ENCODE measurements at regions not wholly inside any gene's neighbourhood (a gene's known extent, or its start where the extent isn't known, plus 50 kb on each side); places are given as distances from the start of the nearest gene placed in this dataset.
"Not testable (repeated sequence)": the region's sequence is repeated elsewhere in the genome, so short reads cannot be mapped to it uniquely, and the experiment has no call there.

- DNase-seq (ENCODE audit: low spot score) = no peak
Observed at GRCh38 chr22:23500508-23501260, 79.4 kb downstream of the IGLL1 start.

- DNase-seq (ENCODE audit: low spot score) = no peak
Observed at GRCh38 chr22:23499845-23500500, 80.1 kb downstream of the IGLL1 start.

GRCh38 chr22:23498811-23499798, 81.0 kb downstream of the IGLL1 start:
- no peak for DNase-seq (ENCODE audit: low spot score)

- DNase-seq (ENCODE audit: low spot score) = not testable (repeated sequence)
Observed at GRCh38 chr22:23497889-23498288, 82.2 kb downstream of the IGLL1 start.

GRCh38 chr22:23497016-23497885, 82.8 kb downstream of the IGLL1 start:
- DNase-seq (ENCODE audit: low spot score) = no peak

- no peak for DNase-seq (ENCODE audit: low spot score)
Observed at GRCh38 chr22:23496445-23496833, 83.7 kb downstream of the IGLL1 start.

- no peak for DNase-seq (ENCODE audit: low spot score)
Observed at GRCh38 chr22:23495614-23496444, 84.3 kb downstream of the IGLL1 start.

GRCh38 chr22:23494930-23495266, 85.2 kb downstream of the IGLL1 start:
- no peak for DNase-seq (ENCODE audit: low spot score)

- no peak for DNase-seq (ENCODE audit: low spot score)
Observed at GRCh38 chr22:23485490-23485889, 94.6 kb downstream of the IGLL1 start.

- DNase-seq (ENCODE audit: low spot score) = no peak
Observed at GRCh38 chr22:23484651-23485050, 95.4 kb downstream of the IGLL1 start.

GRCh38 chr22:23481369-23481768, 98.7 kb downstream of the IGLL1 start:
- no peak for DNase-seq (ENCODE audit: low spot score)

- DNase-seq (ENCODE audit: low spot score) = no peak
Observed at GRCh38 chr22:23478175-23478574, 101.9 kb downstream of the IGLL1 start.

- not testable (repeated sequence) for DNase-seq (ENCODE audit: low spot score)
Observed at GRCh38 chr22:23474531-23474930, 105.6 kb downstream of the IGLL1 start.

GRCh38 chr22:23473901-23474300, 106.2 kb downstream of the IGLL1 start:
- DNase-seq (ENCODE audit: low spot score) = no peak

GRCh38 chr22:23472376-23472775, 107.7 kb downstream of the IGLL1 start:
- not testable (repeated sequence) for DNase-seq (ENCODE audit: low spot score)

- DNase-seq (ENCODE audit: low spot score) = no peak
Observed at GRCh38 chr22:23471698-23472097, 108.4 kb downstream of the IGLL1 start.

GRCh38 chr22:23470811-23471389, 109.2 kb downstream of the IGLL1 start:
- DNase-seq (ENCODE audit: low spot score) = no peak

- no peak for DNase-seq (ENCODE audit: low spot score)
Observed at GRCh38 chr22:23467721-23468294, 112.3 kb downstream of the IGLL1 start.

- DNase-seq (ENCODE audit: low spot score) = no peak
Observed at GRCh38 chr22:23466351-23466750, 113.7 kb downstream of the IGLL1 start.

- peak; percentile 28 for DNase-seq (ENCODE audit: low spot score)
Observed at GRCh38 chr22:23464796-23465195, 115.3 kb downstream of the IGLL1 start.

Measured in umbilical cord (tissue), 1 donor.